SK-N-SH (cell line): ENCODE measurements at regions not wholly inside any gene's neighbourhood (a gene's known extent, or its start where the extent isn't known, plus 50 kb on each side); places are given as distances from the start of the nearest gene placed in this dataset.

ENCODE experiments used
- CTCF ChIA-PET: fragments of 300-600, 350-600 bp; formaldehyde crosslinking; extraction: SDS; loops from one replicate; lab custom pipeline; 2021; lab: Yijun Ruan, JAX
- POLR2A ChIA-PET: fragments of 350-600 bp; sonication (Branson Sonifier 250); formaldehyde crosslinking; extraction: SDS; loops from one replicate; lab custom pipeline; 2020; ENCODE audit warnings: antibody characterized with exemption, inconsistent platforms; lab: Yijun Ruan, JAX
- DNase-seq: peaks from one replicate; pipeline ENCODE4 v3.0.0; 2012
- H2AFZ ChIP-seq: fragments of 200-600 bp; sonication (generic); 2 replicates; pipeline ENCODE4 v1.8.1; 2016; ENCODE audit warnings: antibody characterized with exemption, mild to moderate bottlenecking, low read depth
- H3F3A ChIP-seq: fragments of 200-600 bp; sonication (generic); replicated peaks from 2 replicates; pipeline ENCODE3; 2016; ENCODE audit warnings: antibody characterized with exemption, mild to moderate bottlenecking; ENCODE audit not compliant: insufficient read depth
- H3K27ac ChIP-seq, 2 experiments: fragments of 200-500 bp in 1 of 2; fragments of 200-600 bp in 1 of 2; sonication (Bioruptor generic) in 1 of 2; sonication (generic), shearing (Covaris generic) in 1 of 2; 2 replicates each; pipeline versions ENCODE4 v1.5.1 to v1.6.1; 2014 to 2016; ENCODE audit warnings: low read depth in 2 of 2, inconsistent platforms in 1 of 2, low read length in 1 of 2, mild to moderate bottlenecking in 1 of 2, mixed read lengths in 1 of 2
- H3K27me3 ChIP-seq: fragments of 200-600 bp; sonication (generic), shearing (Covaris generic); 2 replicates; pipeline ENCODE4 v1.6.1; 2016; ENCODE audit warnings: mixed run types; ENCODE audit not compliant: insufficient read depth
- H3K36me3 ChIP-seq, 2 experiments: fragments of 200-500 bp in 1 of 2; fragments of 200-600 bp in 1 of 2; sonication (Bioruptor generic) in 1 of 2; sonication (generic) in 1 of 2; replicated peaks in 1 of 2; 2 replicates each; pipeline versions ENCODE3 to v1.5.1; 2014 to 2016; ENCODE audit warnings: low read length in 1 of 2, mild to moderate bottlenecking in 1 of 2; ENCODE audit not compliant: insufficient read depth in 2 of 2, control insufficient read depth in 1 of 2
- H3K4me1 ChIP-seq, 2 experiments: fragments of 200-500 bp in 1 of 2; fragments of 200-600 bp in 1 of 2; sonication (Bioruptor generic) in 1 of 2; sonication (generic), shearing (Covaris generic) in 1 of 2; 2 replicates each; pipeline versions ENCODE4 v1.5.1 to v1.6.1; 2014 to 2016; ENCODE audit warnings: low read depth in 1 of 2, low read length in 1 of 2, mixed run types in 1 of 2; ENCODE audit not compliant: insufficient read depth in 2 of 2, control insufficient read depth in 1 of 2
- H3K4me2 ChIP-seq: fragments of 200-600 bp; sonication (generic), shearing (Covaris generic); 2 replicates; pipeline ENCODE4 v1.6.1; 2017; ENCODE audit warnings: mixed run types
- H3K4me3 ChIP-seq, 2 experiments: fragments of 200-500 bp in 1 of 2; fragments of 200-600 bp in 1 of 2; sonication (Bioruptor generic) in 1 of 2; sonication (generic), shearing (Covaris generic) in 1 of 2; 2 replicates each; pipeline versions ENCODE4 v1.5.1 to v1.8.1; 2014 to 2016; ENCODE audit warnings: low read depth in 2 of 2, inconsistent platforms in 1 of 2, low read length in 1 of 2, mild to moderate bottlenecking in 1 of 2, mixed read lengths in 1 of 2, moderate library complexity in 1 of 2
- H3K79me2 ChIP-seq: fragments of 200-600 bp; sonication (generic); 2 replicates; pipeline ENCODE4 v1.8.1; 2017; ENCODE audit warnings: mild to moderate bottlenecking; ENCODE audit not compliant: insufficient read depth
- H3K9ac ChIP-seq: fragments of 200-600 bp; sonication (generic); 2 replicates; pipeline ENCODE4 v1.6.1; 2017; ENCODE audit warnings: mixed run types
- H3K9me2 ChIP-seq: fragments of 200-600 bp; sonication (generic); 2 replicates; pipeline ENCODE4 v1.6.1; 2017; ENCODE audit warnings: mixed run types
- H3K9me3 ChIP-seq: fragments of 200-600 bp; sonication (generic); 2 replicates; pipeline ENCODE4 v1.6.1; 2017; ENCODE audit warnings: mixed run types, mild to moderate bottlenecking, moderate library complexity
- H4K20me1 ChIP-seq: fragments of 200-600 bp; sonication (generic); 2 replicates; pipeline ENCODE4 v1.6.1; 2017; ENCODE audit warnings: mild to moderate bottlenecking, mixed run types; ENCODE audit not compliant: insufficient read depth
- CHD2 ChIP-seq: fragments of 150-350 bp; IDR thresholded peaks from 2 replicates; pipeline ENCODE4 v1.6.1; 2018; ENCODE audit warnings: low read length; ENCODE audit not compliant: partially characterized antibody
- ELF1 ChIP-seq: IDR thresholded peaks from 2 replicates; pipeline ENCODE4 v1.4.0; 2012
- EP300 ChIP-seq, 2 experiments: IDR thresholded peaks; 2 replicates each; pipeline versions ENCODE4 v1.4.0 to v1.6.1; 2012; ENCODE audit warnings: borderline replicate concordance in 1 of 2, low read depth in 1 of 2, low read length in 1 of 2
- EZH2phosphoT487 ChIP-seq: fragments of 200-600 bp; sonication (generic); IDR thresholded peaks from 2 replicates; pipeline ENCODE4 v1.6.1; 2017; ENCODE audit warnings: low read depth, mixed run types, mild to moderate bottlenecking, antibody characterized with exemption, moderate library complexity, borderline replicate concordance
- FOXM1 ChIP-seq: IDR thresholded peaks from 2 replicates; pipeline ENCODE4 v1.4.0; 2012; ENCODE audit warnings: low read depth, mild to moderate bottlenecking
- GABPA ChIP-seq: IDR thresholded peaks from 2 replicates; pipeline ENCODE4 v1.4.0; 2012; ENCODE audit warnings: low read depth, mild to moderate bottlenecking
- GATA2 ChIP-seq: sonication (generic); formaldehyde crosslinking; IDR thresholded peaks from 2 replicates; pipeline ENCODE4 v1.5.0; 2020; ENCODE audit warnings: mild to moderate bottlenecking, missing genetic modification reagents
- MEF2A ChIP-seq: IDR thresholded peaks from 2 replicates; pipeline ENCODE4 v1.4.0; 2012; ENCODE audit warnings: low read depth, borderline replicate concordance
- MXI1 ChIP-seq: IDR thresholded peaks from 2 replicates; pipeline ENCODE4 v1.6.1; 2012; ENCODE audit warnings: mild to moderate bottlenecking, low read depth, low read length, improper control_type of control experiment
- NFIC ChIP-seq: IDR thresholded peaks from 2 replicates; pipeline ENCODE4 v1.4.0; 2012; ENCODE audit warnings: borderline replicate concordance
- NRF1 ChIP-seq: IDR thresholded peaks from 2 replicates; pipeline ENCODE4 v1.6.1; 2012; ENCODE audit warnings: low read depth, mild to moderate bottlenecking, low read length
- RCOR1 ChIP-seq: fragments of 150-350 bp; IDR thresholded peaks from 2 replicates; pipeline ENCODE4 v1.6.1; 2017; ENCODE audit warnings: antibody characterized with exemption, low read length
- SIN3A ChIP-seq: IDR thresholded peaks from 2 replicates; pipeline ENCODE4 v1.6.1; 2012; ENCODE audit warnings: low read depth, mild to moderate bottlenecking, low read length, moderate library complexity, borderline replicate concordance
- SMC3 ChIP-seq: IDR thresholded peaks from 2 replicates; pipeline ENCODE4 v1.6.1; 2012; ENCODE audit warnings: low read depth, low read length, improper control_type of control experiment
- TCF12 ChIP-seq: IDR thresholded peaks from 2 replicates; pipeline ENCODE4 v1.4.0; 2012
- TEAD4 ChIP-seq: IDR thresholded peaks from 2 replicates; pipeline ENCODE4 v1.4.0; 2012; ENCODE audit warnings: mild to moderate bottlenecking, borderline replicate concordance; ENCODE audit not compliant: insufficient read depth
- YY1 ChIP-seq: IDR thresholded peaks from 2 replicates; pipeline ENCODE4 v1.4.0; 2012; ENCODE audit warnings: low read depth, mild to moderate bottlenecking
- WGBS: methylation state at CpG from one replicate; pipeline ENCODE4 v1.1.6; 2017; ENCODE audit warnings: low lambda C conversion rate; 5-methylcytosine and 5-hydroxymethylcytosine counted together
- TF ChIP-seq, protein P1 (sequence below): IDR thresholded peaks from 2 replicates; pipeline ENCODE4 v1.4.0; 2012; ENCODE audit warnings: low read depth, borderline replicate concordance
- TF ChIP-seq, protein P2 (sequence below): IDR thresholded peaks from 2 replicates; pipeline ENCODE4; 2012
- TF ChIP-seq, protein P3 (sequence below): IDR thresholded peaks from 2 replicates; pipeline ENCODE4 v1.4.0; 2012; ENCODE audit warnings: low read depth, borderline replicate concordance

DNA sequence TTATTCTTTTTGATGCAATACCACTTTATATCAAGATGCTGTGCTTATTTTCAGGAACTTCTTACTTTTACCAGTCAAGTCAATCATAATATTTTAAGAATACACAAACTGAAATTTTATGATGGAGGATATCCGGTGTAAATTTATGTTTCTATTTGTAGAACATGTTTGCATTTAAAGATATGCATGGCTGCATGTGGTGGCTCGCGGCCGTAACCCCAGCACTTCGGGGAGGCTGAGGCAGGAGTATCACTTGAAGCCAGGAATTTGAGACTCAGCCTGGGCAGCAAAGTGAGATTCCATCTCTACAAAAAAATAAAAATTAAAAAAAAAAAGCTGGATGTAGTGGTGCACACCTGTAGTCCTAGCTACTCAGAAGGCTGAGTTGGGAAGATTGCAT is 73.5 kb upstream of the ALDH1A1 start:
- no peak overlapping the region for H3K4me3 ChIP-seq
- H3K36me3 ChIP-seq, result no peaks in the 10 kb centered on the region
- peaks cover 15% of the 10 kb centered on the region; the same call in 1 of the 2 replicates for H3K27me3 ChIP-seq
- ChIA-PET POLR2A (no interaction called here), CTCF (interaction anchor here (1.0 kb wide), 1 partner anchor 217 kb away, joined by 3 read pairs; no protein-coding TSS in a partner anchor)
- H3K9me3 ChIP-seq, result no peaks in the 10 kb centered on the region
- H3K9ac ChIP-seq, result no peak overlapping the region
- DNase-seq, result no peak
- no peak overlapping the region for H3K27ac ChIP-seq
- H3K4me2 ChIP-seq, result no peak overlapping the region
- H3K4me1 ChIP-seq, result no peaks in the 10 kb centered on the region
- 67% methylated on average over 5 of the region's 5 CpGs for WGBS
- H3K79me2 ChIP-seq, result no peaks in the 10 kb centered on the region
- no peak overlapping the region for H2AFZ ChIP-seq
- H3F3A ChIP-seq, result no peaks in the 10 kb centered on the region
- H4K20me1 ChIP-seq, result no peaks in the 10 kb centered on the region
- H3K9me2 ChIP-seq, result no peaks in the 10 kb centered on the region
- no peak for TF ChIP-seq GATA2 (CRISPR knock-in tag)
- TF ChIP-seq NRF1, result no peak
- TF ChIP-seq TEAD4, result no peak
- TF ChIP-seq, protein P1, sequence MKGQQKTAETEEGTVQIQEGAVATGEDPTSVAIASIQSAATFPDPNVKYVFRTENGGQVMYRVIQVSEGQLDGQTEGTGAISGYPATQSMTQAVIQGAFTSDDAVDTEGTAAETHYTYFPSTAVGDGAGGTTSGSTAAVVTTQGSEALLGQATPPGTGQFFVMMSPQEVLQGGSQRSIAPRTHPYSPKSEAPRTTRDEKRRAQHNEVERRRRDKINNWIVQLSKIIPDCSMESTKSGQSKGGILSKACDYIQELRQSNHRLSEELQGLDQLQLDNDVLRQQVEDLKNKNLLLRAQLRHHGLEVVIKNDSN, result no peak
- TF ChIP-seq FOXM1, result no peak
- TF ChIP-seq SMC3, result no peak
- TF ChIP-seq EP300 (IDR thresholded peaks at IDR 0.05; ENCODE audit: borderline replicate concordance in 1 of 2, low read depth in 1 of 2, low read length in 1 of 2), result no peak
- TF ChIP-seq ELF1, result no peak
- TF ChIP-seq CHD2, result no peak
- no peak for TF ChIP-seq GABPA
- no peak for TF ChIP-seq RCOR1
- no peak for TF ChIP-seq EZH2phosphoT487
- TF ChIP-seq YY1, result no peak
- TF ChIP-seq TCF12, result no peak
- TF ChIP-seq, protein P2, sequence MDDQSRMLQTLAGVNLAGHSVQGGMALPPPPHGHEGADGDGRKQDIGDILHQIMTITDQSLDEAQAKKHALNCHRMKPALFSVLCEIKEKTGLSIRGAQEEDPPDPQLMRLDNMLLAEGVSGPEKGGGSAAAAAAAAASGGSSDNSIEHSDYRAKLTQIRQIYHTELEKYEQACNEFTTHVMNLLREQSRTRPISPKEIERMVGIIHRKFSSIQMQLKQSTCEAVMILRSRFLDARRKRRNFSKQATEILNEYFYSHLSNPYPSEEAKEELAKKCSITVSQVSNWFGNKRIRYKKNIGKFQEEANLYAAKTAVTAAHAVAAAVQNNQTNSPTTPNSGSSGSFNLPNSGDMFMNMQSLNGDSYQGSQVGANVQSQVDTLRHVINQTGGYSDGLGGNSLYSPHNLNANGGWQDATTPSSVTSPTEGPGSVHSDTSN, result no peak
- TF ChIP-seq MXI1, result no peak
- TF ChIP-seq, protein P3, sequence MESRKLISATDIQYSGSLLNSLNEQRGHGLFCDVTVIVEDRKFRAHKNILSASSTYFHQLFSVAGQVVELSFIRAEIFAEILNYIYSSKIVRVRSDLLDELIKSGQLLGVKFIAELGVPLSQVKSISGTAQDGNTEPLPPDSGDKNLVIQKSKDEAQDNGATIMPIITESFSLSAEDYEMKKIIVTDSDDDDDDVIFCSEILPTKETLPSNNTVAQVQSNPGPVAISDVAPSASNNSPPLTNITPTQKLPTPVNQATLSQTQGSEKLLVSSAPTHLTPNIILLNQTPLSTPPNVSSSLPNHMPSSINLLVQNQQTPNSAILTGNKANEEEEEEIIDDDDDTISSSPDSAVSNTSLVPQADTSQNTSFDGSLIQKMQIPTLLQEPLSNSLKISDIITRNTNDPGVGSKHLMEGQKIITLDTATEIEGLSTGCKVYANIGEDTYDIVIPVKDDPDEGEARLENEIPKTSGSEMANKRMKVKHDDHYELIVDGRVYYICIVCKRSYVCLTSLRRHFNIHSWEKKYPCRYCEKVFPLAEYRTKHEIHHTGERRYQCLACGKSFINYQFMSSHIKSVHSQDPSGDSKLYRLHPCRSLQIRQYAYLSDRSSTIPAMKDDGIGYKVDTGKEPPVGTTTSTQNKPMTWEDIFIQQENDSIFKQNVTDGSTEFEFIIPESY, result no peak
- TF ChIP-seq MEF2A, result no peak
- TF ChIP-seq NFIC, result no peak
- no peak for TF ChIP-seq SIN3A
